GM12891 (cell line): ENCODE measurements at regions not wholly inside any gene's neighbourhood (a gene's known extent, or its start where the extent isn't known, plus 50 kb on each side); places are given as distances from the start of the nearest gene placed in this dataset.

Source experiments
- POLR2A ChIP-seq: IDR thresholded peaks from 2 replicates; pipeline ENCODE4 v1.6.1; 2011; ENCODE audit warnings: low read depth, low read length, control low read depth
- SPI1 ChIP-seq: IDR thresholded peaks from 2 replicates; pipeline ENCODE4 v1.6.1; 2011; ENCODE audit warnings: low read depth, low read length, control low read depth
- TAF1 ChIP-seq: IDR thresholded peaks from 2 replicates; pipeline ENCODE4 v1.6.1; 2011; ENCODE audit warnings: low read depth, low read length, control low read depth

- TF ChIP-seq POLR2A (no peak), TAF1 (no peak), SPI1 (no peak)
Measured at GRCh38 chr5:4480528-4481349, 659.4 kb upstream of the ADAMTS16 start.
